SJCRH30 (cell line): ENCODE measurements at regions not wholly inside any gene's neighbourhood (a gene's known extent, or its start where the extent isn't known, plus 50 kb on each side); places are given as distances from the start of the nearest gene placed in this dataset.

ENCODE experiments used
- DNase-seq, 2 experiments: peaks; one replicate each; pipeline ENCODE4 v3.0.0-alpha.2; 2015 to 2020
- H3K27ac ChIP-seq: fragments of 250-450 bp; sonication (Bioruptor Pico); 2 replicates; pipeline ENCODE4 v1.5.1; 2020; ENCODE audit warnings: mild to moderate bottlenecking, moderate library complexity
- H3K27me3 ChIP-seq: fragments of 250-450 bp; sonication (Bioruptor Pico); 2 replicates; pipeline ENCODE4 v1.5.1; 2020; ENCODE audit warnings: mild to moderate bottlenecking, moderate library complexity
- H3K36me3 ChIP-seq: fragments of 250-450 bp; sonication (Bioruptor Pico); 2 replicates; pipeline ENCODE4 v1.5.1; 2020; ENCODE audit warnings: mild to moderate bottlenecking, moderate library complexity
- H3K4me1 ChIP-seq: fragments of 250-450 bp; sonication (Bioruptor Pico); 2 replicates; pipeline ENCODE4 v1.5.1; 2020; ENCODE audit warnings: mild to moderate bottlenecking, moderate library complexity
- H3K4me3 ChIP-seq: fragments of 250-450 bp; sonication (Bioruptor Pico); 2 replicates; pipeline ENCODE4 v1.5.1; 2020; ENCODE audit warnings: mild to moderate bottlenecking, moderate library complexity
- H3K9me3 ChIP-seq: fragments of 250-450 bp; sonication (Bioruptor Pico); replicated peaks from 2 replicates; pipeline ENCODE4 v1.5.1; 2020; ENCODE audit warnings: mild to moderate bottlenecking, moderate library complexity

DNA sequence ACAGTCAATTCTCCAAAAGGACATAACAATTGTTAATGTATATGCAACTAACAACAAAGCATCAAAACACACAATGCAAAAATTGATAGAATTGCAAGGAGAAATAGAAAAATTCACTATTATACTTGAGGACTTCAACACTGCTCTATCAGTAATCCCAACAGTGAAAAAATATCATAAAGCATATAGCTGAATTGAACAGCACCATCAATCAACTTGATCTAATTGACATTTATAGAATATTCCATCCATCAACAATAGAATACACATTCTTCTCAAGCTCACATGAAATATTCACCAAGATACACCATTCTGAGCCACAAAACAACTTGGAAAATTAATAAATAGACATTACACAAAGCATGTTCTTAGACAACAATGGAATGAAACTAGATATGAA, 60.1 kb upstream of the ASXL3 start:
- no peak for DNase-seq
- no peak overlapping the region for H3K27ac ChIP-seq
- H3K36me3 ChIP-seq: no peaks in the 10 kb centered on the region
- no peaks in the 10 kb centered on the region for H3K27me3 ChIP-seq
- H3K9me3 ChIP-seq: no peaks in the 10 kb centered on the region
- H3K4me3 ChIP-seq: no peak overlapping the region
- no peaks in the 10 kb centered on the region for H3K4me1 ChIP-seq

GRCh38 chr18:33513027-33513426, 65.0 kb upstream of the ASXL3 start:
- no peaks in the 10 kb centered on the region for H3K9me3 ChIP-seq
- H3K4me1 ChIP-seq: no peaks in the 10 kb centered on the region
- no peak overlapping the region for H3K4me3 ChIP-seq
- H3K36me3 ChIP-seq: no peaks in the 10 kb centered on the region
- no peak overlapping the region for H3K27ac ChIP-seq
- no peaks in the 10 kb centered on the region for H3K27me3 ChIP-seq
- no peak for DNase-seq

DNA sequence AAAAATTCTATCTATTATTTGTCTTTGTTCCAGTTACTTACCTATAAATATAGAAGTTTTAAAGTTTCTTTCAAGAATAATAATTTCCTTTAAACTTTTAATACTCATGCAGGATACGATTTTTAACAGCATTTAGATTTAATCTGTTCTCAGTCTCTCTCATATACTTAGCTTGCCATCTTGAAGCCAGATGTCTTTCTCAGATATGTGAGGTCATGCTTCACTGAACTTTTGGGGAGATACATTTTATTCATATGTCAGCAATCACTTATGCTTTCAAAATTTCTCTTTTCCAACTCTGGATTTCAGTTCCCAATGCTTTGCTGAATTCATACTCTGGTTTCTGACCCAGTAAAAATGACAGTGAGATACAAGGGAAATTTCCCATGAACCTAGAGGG, 66.5 kb upstream of the CCDC178 start:
- H3K4me1 ChIP-seq: no peaks in the 10 kb centered on the region
- no peak overlapping the region for H3K27ac ChIP-seq
- H3K4me3 ChIP-seq: no peak overlapping the region
- H3K27me3 ChIP-seq: no peaks in the 10 kb centered on the region
- H3K36me3 ChIP-seq: no peaks in the 10 kb centered on the region
- H3K9me3 ChIP-seq: no peaks in the 10 kb centered on the region
- DNase-seq: no peak

DNA sequence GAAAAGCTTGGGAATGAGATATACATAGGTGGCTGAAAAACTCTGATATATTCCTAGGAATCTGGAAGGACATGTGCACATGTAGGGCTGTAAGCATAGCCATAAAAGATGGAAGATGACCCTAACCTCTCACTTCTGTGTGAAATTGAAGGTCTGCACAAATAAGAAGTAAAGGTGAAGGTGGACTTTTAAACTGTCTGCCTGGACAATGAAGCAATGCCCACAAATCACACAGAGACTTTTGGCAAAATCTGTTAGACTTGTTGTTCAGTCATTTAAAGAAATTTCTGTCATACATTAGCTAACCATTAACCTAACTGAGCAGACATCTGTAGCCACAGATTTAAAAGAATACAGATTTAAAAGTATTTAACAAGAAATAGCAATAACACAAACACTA, 65.3 kb upstream of the CCDC178 start:
- Histone ChIP-seq H3K27me3 (no peaks in the 10 kb centered on the region), H3K4me3 (no peak overlapping the region), H3K36me3 (no peaks in the 10 kb centered on the region), H3K27ac (no peak overlapping the region), H3K9me3 (no peaks in the 10 kb centered on the region), H3K4me1 (no peaks in the 10 kb centered on the region)
- no peak for DNase-seq

- Histone ChIP-seq H3K4me3 (no peak overlapping the region), H3K27me3 (no peaks in the 10 kb centered on the region), H3K36me3 (no peaks in the 10 kb centered on the region), H3K27ac (no peak overlapping the region), H3K9me3 (no peaks in the 10 kb centered on the region), H3K4me1 (no peaks in the 10 kb centered on the region)
- DNase-seq: no peak
Measured at GRCh38 chr18:33505297-33505696, 64.8 kb upstream of the CCDC178 start.

DNA sequence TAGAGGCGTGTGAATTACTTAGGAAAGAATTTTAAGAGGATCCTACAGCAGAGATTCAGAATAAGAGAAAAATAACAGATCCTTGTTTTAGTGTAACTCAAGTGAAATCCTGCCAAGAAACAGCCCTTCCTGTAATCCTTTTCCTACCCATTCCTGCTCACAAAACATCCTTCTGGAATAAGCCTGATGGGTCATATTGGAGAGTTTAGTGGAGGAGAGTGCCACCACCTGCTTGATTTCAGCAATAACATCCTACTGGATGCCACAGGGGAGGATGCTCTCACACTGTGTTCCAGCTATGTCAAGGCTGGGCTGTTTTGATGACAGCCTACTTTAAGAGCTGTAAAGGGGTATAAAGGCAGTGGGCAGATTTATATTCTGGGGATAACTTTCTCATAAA, 54.8 kb upstream of the CCDC178 start:
- H3K27me3 ChIP-seq: no peaks in the 10 kb centered on the region
- no peak overlapping the region for H3K4me3 ChIP-seq
- H3K36me3 ChIP-seq: no peaks in the 10 kb centered on the region
- H3K9me3 ChIP-seq: no peaks in the 10 kb centered on the region
- H3K4me1 ChIP-seq: peaks cover 9% of the 10 kb centered on the region; the same call in 1 of the 2 replicates
- H3K27ac ChIP-seq: no peak overlapping the region
- peak; percentile 22 to 66 for DNase-seq
